22Rv1 (cell line): ENCODE measurements at regions not wholly inside any gene's neighbourhood (a gene's known extent, or its start where the extent isn't known, plus 50 kb on each side); places are given as distances from the start of the nearest gene placed in this dataset.
"Not testable (repeated sequence)": the region's sequence is repeated elsewhere in the genome, so short reads cannot be mapped to it uniquely, and the experiment has no call there.

Experiments
- H3K27ac ChIP-seq: fragments of 450-650 bp; 2 replicates; pipeline ENCODE4 v1.5.1; 2017
- ZFX ChIP-seq: fragments of 450-650 bp; IDR thresholded peaks from 2 replicates; pipeline ENCODE4 v1.6.1; 2017; ENCODE audit warnings: antibody characterized with exemption, borderline replicate concordance
- TF ChIP-seq, protein P1 (sequence below): fragments of 450-650 bp; IDR thresholded peaks from 2 replicates; pipeline ENCODE4 v1.5.1; 2017; ENCODE audit warnings: mild to moderate bottlenecking

DNA sequence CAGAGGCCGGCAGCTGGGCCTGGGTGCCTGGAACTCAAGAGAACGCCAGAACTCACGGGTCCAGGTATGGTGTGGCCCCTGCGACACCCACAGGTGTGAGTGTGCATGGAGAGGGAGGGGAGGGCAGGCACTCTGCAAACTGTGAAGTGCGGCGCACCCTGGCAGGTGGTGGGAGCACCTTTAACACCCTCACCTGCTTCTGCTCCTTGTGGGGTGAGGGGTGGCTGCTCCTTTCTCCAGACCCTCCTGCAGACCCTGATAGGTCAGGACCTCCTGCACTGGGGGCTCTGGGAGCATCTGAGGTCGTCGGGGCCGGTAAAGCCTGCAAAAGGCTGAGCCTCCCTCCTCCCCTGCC lies 324.7 kb upstream of the SFSWAP start:
- H3K27ac ChIP-seq = no peak overlapping the region
- no peak for TF ChIP-seq ZFX
- TF ChIP-seq, protein P1, sequence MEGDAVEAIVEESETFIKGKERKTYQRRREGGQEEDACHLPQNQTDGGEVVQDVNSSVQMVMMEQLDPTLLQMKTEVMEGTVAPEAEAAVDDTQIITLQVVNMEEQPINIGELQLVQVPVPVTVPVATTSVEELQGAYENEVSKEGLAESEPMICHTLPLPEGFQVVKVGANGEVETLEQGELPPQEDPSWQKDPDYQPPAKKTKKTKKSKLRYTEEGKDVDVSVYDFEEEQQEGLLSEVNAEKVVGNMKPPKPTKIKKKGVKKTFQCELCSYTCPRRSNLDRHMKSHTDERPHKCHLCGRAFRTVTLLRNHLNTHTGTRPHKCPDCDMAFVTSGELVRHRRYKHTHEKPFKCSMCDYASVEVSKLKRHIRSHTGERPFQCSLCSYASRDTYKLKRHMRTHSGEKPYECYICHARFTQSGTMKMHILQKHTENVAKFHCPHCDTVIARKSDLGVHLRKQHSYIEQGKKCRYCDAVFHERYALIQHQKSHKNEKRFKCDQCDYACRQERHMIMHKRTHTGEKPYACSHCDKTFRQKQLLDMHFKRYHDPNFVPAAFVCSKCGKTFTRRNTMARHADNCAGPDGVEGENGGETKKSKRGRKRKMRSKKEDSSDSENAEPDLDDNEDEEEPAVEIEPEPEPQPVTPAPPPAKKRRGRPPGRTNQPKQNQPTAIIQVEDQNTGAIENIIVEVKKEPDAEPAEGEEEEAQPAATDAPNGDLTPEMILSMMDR = no peak

DNA sequence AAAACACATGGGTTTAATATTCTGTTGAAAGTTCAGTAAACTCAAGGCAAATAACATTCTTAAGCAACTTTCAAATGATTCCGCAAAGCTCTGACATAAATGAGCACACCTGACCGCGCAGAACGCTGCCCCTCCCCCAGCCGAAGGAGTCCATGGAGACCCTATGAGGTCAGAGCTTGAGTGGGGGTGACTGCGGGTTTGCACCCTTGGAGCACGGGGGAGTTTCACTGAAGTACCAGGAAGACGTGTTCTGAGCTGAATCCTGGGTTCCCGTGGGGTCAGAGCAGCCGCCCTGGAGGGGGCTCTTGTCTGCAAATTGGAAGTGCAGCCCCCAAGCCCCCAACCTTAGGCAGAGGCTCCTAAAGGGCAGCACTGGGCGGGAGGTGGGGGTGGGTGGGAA lies 324.1 kb upstream of the SFSWAP start:
- H3K27ac ChIP-seq = no peak overlapping the region
- no peak for TF ChIP-seq ZFX
- TF ChIP-seq, protein P1 = no peak

DNA sequence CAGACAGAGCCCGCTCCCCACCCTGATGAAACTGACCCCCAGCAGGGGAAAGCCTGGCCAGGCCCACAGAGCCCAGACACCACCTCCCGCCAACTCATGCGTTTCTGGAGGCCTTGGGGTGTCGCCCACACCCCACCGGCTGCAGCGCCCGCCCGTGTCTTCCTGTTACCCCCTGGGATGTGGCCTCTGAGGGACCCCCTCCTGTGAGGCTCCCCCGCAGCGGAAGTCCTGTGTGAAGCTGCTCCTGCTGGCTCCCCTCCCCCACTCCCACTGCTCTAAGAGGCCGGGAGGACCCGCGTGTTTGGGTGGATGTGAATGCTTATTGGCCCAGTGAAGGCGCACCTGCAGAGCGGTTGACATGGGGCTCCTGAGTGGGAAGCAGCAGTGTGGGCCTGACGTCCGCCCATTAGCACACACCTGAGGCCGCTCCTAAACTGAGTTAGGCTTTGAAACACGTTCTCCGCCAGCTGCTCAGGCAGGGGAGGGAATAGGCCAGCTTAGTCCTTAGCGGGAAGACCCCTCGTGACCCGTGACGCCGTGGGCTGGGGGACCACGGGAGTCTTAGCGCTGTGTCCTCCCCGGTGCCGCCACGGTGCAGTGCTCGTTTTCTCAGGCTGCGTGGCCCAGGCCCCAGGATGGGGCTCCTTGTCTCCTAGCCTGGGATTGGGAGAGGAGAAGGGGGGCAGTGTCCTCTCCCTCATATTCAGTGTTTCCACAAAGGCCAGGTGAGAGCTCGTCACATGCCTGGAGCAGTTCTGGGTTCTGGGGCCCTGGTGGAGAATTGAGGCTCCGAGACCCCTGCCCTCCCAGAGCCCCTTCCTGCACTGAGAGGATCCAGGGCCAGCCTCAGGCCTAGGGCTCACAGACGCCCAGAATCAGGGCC lies 323.4 kb upstream of the SFSWAP start:
- H3K27ac ChIP-seq = no peak overlapping the region
- TF ChIP-seq, protein P1 = no peak
- no peak for TF ChIP-seq ZFX

DNA sequence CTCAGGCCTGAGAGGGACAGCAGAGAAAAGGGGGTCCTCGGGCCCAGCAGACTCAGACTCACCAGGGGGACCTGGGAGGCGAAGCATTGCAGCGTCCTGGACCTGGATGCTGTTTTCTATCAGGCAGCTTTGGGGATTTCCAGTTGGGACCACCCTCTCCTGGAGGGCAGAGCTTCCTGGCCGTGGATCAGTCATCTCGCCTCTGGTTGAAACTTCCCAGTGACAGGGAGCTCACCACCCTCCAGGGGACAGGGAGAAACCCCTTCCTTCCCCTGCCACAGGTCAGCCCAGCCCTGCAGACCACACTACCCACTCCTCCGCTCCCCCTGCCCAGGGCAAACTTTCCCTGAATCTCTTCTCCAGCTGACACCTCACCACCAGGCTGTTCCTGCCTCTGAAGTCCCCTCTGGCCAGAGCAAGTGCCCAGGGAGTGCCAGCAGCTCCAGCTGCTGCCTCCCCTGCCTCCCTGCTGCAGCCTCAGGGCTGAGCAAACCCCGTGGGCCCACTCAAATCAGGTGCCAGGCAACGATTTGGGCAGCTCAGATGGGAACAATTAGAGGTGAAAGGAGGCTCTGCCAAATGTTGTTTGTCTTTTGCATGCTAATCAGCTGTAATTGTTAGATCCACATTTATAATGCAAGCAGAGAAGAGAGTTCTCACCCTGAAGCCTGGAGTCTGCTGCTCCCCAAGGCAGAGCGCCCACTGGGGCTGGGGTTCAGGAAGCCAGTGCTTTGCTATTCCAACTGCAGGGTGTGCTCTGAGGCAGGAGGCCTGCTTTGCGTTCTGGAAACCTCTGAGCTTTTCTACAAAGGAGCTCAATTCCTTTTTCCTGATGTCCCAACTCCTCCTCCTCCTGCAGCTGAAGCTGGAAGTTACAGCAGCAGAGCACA lies 322.5 kb upstream of the SFSWAP start:
- not testable (repeated sequence) for H3K27ac ChIP-seq

DNA sequence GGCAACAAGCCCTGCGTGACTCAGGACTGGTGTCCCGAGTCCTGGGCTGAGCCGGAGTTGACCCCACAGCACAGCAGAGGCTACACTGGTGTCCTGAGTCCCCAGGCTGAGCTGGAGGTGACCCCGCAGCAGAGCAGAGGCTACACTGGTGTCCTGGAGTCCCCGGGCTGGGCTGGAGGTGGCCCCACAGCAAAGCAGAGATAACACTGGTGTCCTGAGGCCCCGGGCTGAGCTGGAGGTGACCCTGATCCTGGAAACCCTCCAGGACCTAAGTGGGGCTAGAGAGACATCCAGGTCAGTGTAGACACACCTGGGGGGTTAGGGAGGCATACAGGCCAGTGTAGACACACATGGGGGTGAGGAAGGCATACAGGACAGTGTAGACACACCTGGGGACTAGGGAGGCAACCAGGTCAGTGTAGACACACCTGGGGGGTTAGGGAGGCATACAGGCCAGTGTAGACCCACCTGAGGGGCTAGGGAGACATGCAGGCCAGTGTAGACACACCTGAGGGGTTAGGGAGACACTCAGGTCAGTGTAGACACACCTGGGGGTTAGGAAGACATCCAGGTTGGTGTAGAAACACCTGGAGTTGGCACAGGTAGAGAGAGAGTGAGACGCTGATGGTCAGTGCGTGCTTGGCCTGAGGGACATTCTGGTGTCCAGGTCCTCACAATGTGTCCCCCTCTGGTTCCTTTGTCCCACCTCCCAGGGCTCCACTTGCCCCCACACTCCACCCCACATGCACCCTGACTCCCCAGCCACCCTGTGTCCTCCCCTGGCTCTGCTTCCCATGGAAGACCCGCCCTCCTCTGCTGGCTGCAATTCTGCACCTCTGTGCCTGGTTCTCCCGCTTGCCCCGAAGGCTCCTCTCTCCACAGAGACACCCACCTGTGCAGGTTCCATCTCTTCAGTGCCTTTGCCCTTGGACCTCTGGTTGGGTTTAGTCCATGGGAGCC lies 321.6 kb upstream of the SFSWAP start:
- H3K27ac ChIP-seq = no peak overlapping the region
- no peak for TF ChIP-seq ZFX
- TF ChIP-seq, protein P1 = no peak

DNA sequence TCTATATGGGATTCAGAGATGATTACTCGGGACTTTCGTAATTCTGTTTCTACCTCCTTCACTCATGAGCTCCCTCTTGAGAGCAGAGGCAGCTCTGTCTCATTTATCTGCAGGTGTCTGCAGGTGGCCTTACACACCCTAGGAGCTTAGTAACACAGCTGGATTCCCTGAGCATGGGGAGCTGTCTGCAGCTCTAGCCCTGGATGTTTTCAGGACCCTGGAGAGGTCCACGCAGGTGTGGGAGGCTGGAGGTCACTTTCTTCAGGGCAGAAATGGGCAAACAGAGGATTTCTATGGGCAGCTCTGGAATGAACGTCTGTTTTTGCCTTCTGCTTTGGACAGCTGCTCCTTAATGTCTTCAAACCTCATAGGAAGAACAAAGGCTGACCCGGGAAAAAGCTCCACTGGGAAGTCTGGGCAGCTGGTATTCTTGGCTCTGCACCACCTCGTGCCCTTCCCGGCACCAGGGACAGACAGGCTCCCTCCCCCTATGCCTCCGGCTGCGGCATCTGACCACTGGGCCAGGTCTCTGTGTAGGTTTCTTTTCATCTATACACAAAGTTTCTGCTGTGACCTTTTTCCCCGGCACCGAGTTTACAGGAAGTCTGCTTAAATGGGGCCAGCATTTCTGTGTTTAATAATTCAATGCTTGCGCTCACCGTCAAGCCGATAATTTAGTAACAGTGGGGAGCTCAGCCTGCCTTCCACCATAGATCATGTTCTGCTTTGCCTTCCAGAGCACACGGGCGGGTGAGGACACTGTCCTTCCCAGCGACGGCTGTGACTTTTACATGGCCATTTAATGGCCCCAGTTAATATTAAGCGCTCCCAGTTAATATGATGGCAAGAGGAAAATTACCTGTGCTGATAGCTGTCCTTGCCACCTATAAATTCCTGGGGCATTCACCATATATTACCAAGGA lies 320.2 kb upstream of the SFSWAP start:
- H3K27ac ChIP-seq = no peak overlapping the region
- no peak for TF ChIP-seq ZFX
- TF ChIP-seq, protein P1 = no peak
